ENCODE measurements at regions not wholly inside any gene's neighbourhood (a gene's known extent, or its start where the extent isn't known, plus 50 kb on each side); places are given as distances from the start of the nearest gene placed in this dataset.

- H3K4me3 Mint-ChIP-seq = no peak overlapping the region
- H3K27me3 Mint-ChIP-seq (ENCODE audit: low read depth in 2 of 2) = no peaks in the 10 kb centered on the region
- no peaks in the 10 kb centered on the region for H3K36me3 ChIP-seq (ENCODE audit: control insufficient read depth, insufficient read depth, low read length)
- intact Hi-C loops (cut with micrococcal nuclease) = no loop called here
- H3K4me1 ChIP-seq (ENCODE audit: control insufficient read depth, insufficient read depth, low read length) = no peaks in the 10 kb centered on the region
- no peaks in the 10 kb centered on the region for H3K9me3 Mint-ChIP-seq
- TF ChIP-seq CTCF (IDR thresholded peaks at IDR 0.05) = no peak
- no peak for ATAC-seq
- H3K27me3 ChIP-seq (ENCODE audit: control insufficient read depth, insufficient read depth, low read length) = no peaks in the 10 kb centered on the region
- no peak for DNase-seq
- no peak overlapping the region for H3K27ac ChIP-seq (ENCODE audit: low read length)
- no peak overlapping the region for H3K27ac Mint-ChIP-seq
- peaks cover 0 to 5% of the 10 kb centered on the region in 2 donors for H3K4me1 Mint-ChIP-seq
- H3K4me3 ChIP-seq (ENCODE audit: low read length) = no peak overlapping the region
- H3K36me3 Mint-ChIP-seq = no peaks in the 10 kb centered on the region
- no peaks in the 10 kb centered on the region for H3K9me3 ChIP-seq (ENCODE audit: control insufficient read depth, insufficient read depth, low read length)
- WGBS (ENCODE audit: insufficient coverage) = 71% methylated on average over 5 of the region's 7 CpGs
These were observed 388.8 kb downstream of the THBS2 start for GRCh38 chr6:168864541-168865460.

- H3K4me1 ChIP-seq (ENCODE audit: control insufficient read depth, insufficient read depth, low read length) = no peaks in the 10 kb centered on the region
- DNase-seq (no peak), ATAC-seq (no peak)
- WGBS (ENCODE audit: insufficient coverage) = 75% methylated on average over 1 of the region's 4 CpGs
- no peaks in the 10 kb centered on the region for H3K27me3 ChIP-seq (ENCODE audit: control insufficient read depth, insufficient read depth, low read length)
- no peaks in the 10 kb centered on the region for H3K9me3 ChIP-seq (ENCODE audit: control insufficient read depth, insufficient read depth, low read length)
- H3K4me3 ChIP-seq (ENCODE audit: low read length) = no peak overlapping the region
- H3K27ac ChIP-seq (ENCODE audit: low read length) = no peak overlapping the region
- no peaks in the 10 kb centered on the region for H3K36me3 ChIP-seq (ENCODE audit: control insufficient read depth, insufficient read depth, low read length)
- intact Hi-C loops (cut with micrococcal nuclease) = no loop called here
- Mint-ChIP-seq H3K27ac (no peak overlapping the region), H3K27me3 (ENCODE audit: low read depth in 2 of 2) (no peaks in the 10 kb centered on the region), H3K4me1 (peaks cover 2 to 5% of the 10 kb centered on the region in 2 donors), H3K36me3 (no peaks in the 10 kb centered on the region), H3K4me3 (no peak overlapping the region), H3K9me3 (no peaks in the 10 kb centered on the region)
- TF ChIP-seq CTCF (IDR thresholded peaks at IDR 0.05) = no peak
These were observed 390.2 kb downstream of the THBS2 start for GRCh38 chr6:168863467-168863866.

GRCh38 chr6:168862346-168862980 lies 391.2 kb downstream of the THBS2 start:
- DNase-seq (no peak), ATAC-seq (no peak)
- no peaks in the 10 kb centered on the region for H3K36me3 ChIP-seq (ENCODE audit: control insufficient read depth, insufficient read depth, low read length)
- Mint-ChIP-seq H3K36me3 (no peaks in the 10 kb centered on the region), H3K4me1 (peaks cover 5% of the 10 kb centered on the region in 2 donors), H3K27me3 (ENCODE audit: low read depth in 2 of 2) (no peaks in the 10 kb centered on the region), H3K27ac (no peak overlapping the region), H3K9me3 (no peaks in the 10 kb centered on the region), H3K4me3 (no peak overlapping the region)
- H3K4me1 ChIP-seq (ENCODE audit: control insufficient read depth, insufficient read depth, low read length) = no peaks in the 10 kb centered on the region
- no peak for TF ChIP-seq CTCF (IDR thresholded peaks at IDR 0.05)
- 98% methylated on average over 9 of the region's 10 CpGs for WGBS (ENCODE audit: insufficient coverage)
- intact Hi-C loops (cut with micrococcal nuclease) = no loop called here
- H3K27ac ChIP-seq (ENCODE audit: low read length) = no peak overlapping the region
- H3K9me3 ChIP-seq (ENCODE audit: control insufficient read depth, insufficient read depth, low read length) = no peaks in the 10 kb centered on the region
- no peaks in the 10 kb centered on the region for H3K27me3 ChIP-seq (ENCODE audit: control insufficient read depth, insufficient read depth, low read length)
- no peak overlapping the region for H3K4me3 ChIP-seq (ENCODE audit: low read length)

Data from natural killer cell (primary cell).